Hepatocyte (in vitro differentiated cells): ENCODE measurements at regions not wholly inside any gene's neighbourhood (a gene's known extent, or its start where the extent isn't known, plus 50 kb on each side); places are given as distances from the start of the nearest gene placed in this dataset.

Source experiments
- DNase-seq: peaks from one replicate; pipeline ENCODE4 v3.0.0-alpha.2; 2016; ENCODE audit warnings: low spot score
- H2AFZ ChIP-seq: fragments of 200-600 bp; sonication (generic); 2 replicates; pipeline ENCODE4 v1.6.0; 2016; ENCODE audit warnings: antibody characterized with exemption, mild to moderate bottlenecking
- H3K27ac ChIP-seq: fragments of 200-600 bp; sonication (generic); 2 replicates; pipeline ENCODE4 v1.5.1; 2016; ENCODE audit warnings: mild to moderate bottlenecking
- H3K27me3 ChIP-seq: fragments of 200-600 bp; sonication (generic); 2 replicates; pipeline ENCODE4 v1.6.1; 2016
- H3K36me3 ChIP-seq: fragments of 200-600 bp; sonication (generic); replicated peaks from 2 replicates; pipeline ENCODE4 v1.5.1; 2016; ENCODE audit warnings: low read depth; ENCODE audit not compliant: insufficient read depth
- H3K4me1 ChIP-seq: fragments of 200-600 bp; sonication (generic); 2 replicates; pipeline ENCODE4 v1.5.1; 2016; ENCODE audit warnings: mild to moderate bottlenecking, moderate library complexity; ENCODE audit not compliant: insufficient read depth
- H3K4me2 ChIP-seq: fragments of 200-600 bp; sonication (generic); 2 replicates; pipeline ENCODE4 v1.6.0; 2016
- H3K4me3 ChIP-seq: fragments of 200-600 bp; sonication (generic); 2 replicates; pipeline ENCODE4 v1.5.1; 2016; ENCODE audit warnings: mild to moderate bottlenecking
- H3K79me2 ChIP-seq: fragments of 200-600 bp; sonication (generic); 2 replicates; pipeline ENCODE4 v1.6.0; 2017; ENCODE audit warnings: mild to moderate bottlenecking
- H3K9me2 ChIP-seq: fragments of 200-600 bp; sonication (generic); replicated peaks from 2 replicates; pipeline ENCODE4 v1.6.0; 2017; ENCODE audit warnings: mild to moderate bottlenecking; ENCODE audit not compliant: insufficient read depth
- H3K9me3 ChIP-seq: fragments of 200-600 bp; sonication (generic); 2 replicates; pipeline ENCODE4 v1.5.1; 2016; ENCODE audit warnings: low read depth, mild to moderate bottlenecking
- H4K20me1 ChIP-seq: fragments of 200-600 bp; sonication (generic); 2 replicates; pipeline ENCODE4 v1.6.0; 2016; ENCODE audit warnings: mild to moderate bottlenecking; ENCODE audit not compliant: insufficient read depth, poor library complexity, severe bottlenecking
- CTCF ChIP-seq: fragments of 200-600 bp; sonication (generic); IDR thresholded peaks from 2 replicates; pipeline ENCODE4 v1.5.1; 2016; ENCODE audit warnings: antibody characterized with exemption, mild to moderate bottlenecking; ENCODE audit not compliant: poor library complexity
- EZH2 ChIP-seq: fragments of 200-600 bp; sonication (generic); IDR thresholded peaks from 2 replicates; pipeline ENCODE4 v1.6.1; 2016; ENCODE audit warnings: antibody characterized with exemption, mild to moderate bottlenecking, borderline replicate concordance
- EZH2phosphoT487 ChIP-seq: fragments of 200-600 bp; sonication (generic); IDR thresholded peaks from one replicate; pipeline ENCODE4 v1.6.1; 2018; ENCODE audit warnings: antibody characterized with exemption, mild to moderate bottlenecking, low read depth, moderate library complexity; ENCODE audit not compliant: unreplicated experiment, severe bottlenecking
- WGBS: methylation state at CpG from one replicate; pipeline ENCODE4 v1.1.6; 2016; ENCODE audit warnings: low lambda C conversion rate; ENCODE audit errors: missing lambda C conversion rate; 5-methylcytosine and 5-hydroxymethylcytosine counted together

- Histone ChIP-seq H3K9me2 (no peaks in the 10 kb centered on the region), H2AFZ (no peak overlapping the region), H3K4me1 (peaks cover 40% of the 10 kb centered on the region), H4K20me1 (no peaks in the 10 kb centered on the region), H3K27ac (no peak overlapping the region), H3K27me3 (no peaks in the 10 kb centered on the region), H3K4me2 (no peak overlapping the region), H3K36me3 (no peaks in the 10 kb centered on the region), H3K4me3 (no peak overlapping the region), H3K79me2 (no peaks in the 10 kb centered on the region), H3K9me3 (no peaks in the 10 kb centered on the region)
- 98% methylated on average over 2 of the region's 2 CpGs for WGBS
- no peak for DNase-seq
- TF ChIP-seq EZH2 (no peak), CTCF (no peak), EZH2phosphoT487 (no peak)
These were observed 55.8 kb upstream of the RMDN2 start for GRCh38 chr2:37869304-37869703.

GRCh38 chr2:37869771-37870170, 55.3 kb upstream of the RMDN2 start:
- 96% methylated on average over 1 of the region's 1 CpG for WGBS
- H3K4me1 ChIP-seq, result peaks cover 40% of the 10 kb centered on the region
- H3K27ac ChIP-seq, result no peak overlapping the region
- H3K79me2 ChIP-seq, result no peaks in the 10 kb centered on the region
- TF ChIP-seq CTCF (no peak), EZH2 (no peak), EZH2phosphoT487 (no peak)
- H3K36me3 ChIP-seq, result no peaks in the 10 kb centered on the region
- H4K20me1 ChIP-seq, result no peaks in the 10 kb centered on the region
- H3K27me3 ChIP-seq, result no peaks in the 10 kb centered on the region
- DNase-seq, result no peak
- H3K9me3 ChIP-seq, result no peaks in the 10 kb centered on the region
- no peaks in the 10 kb centered on the region for H3K9me2 ChIP-seq
- no peak overlapping the region for H3K4me2 ChIP-seq
- H3K4me3 ChIP-seq, result no peak overlapping the region
- H2AFZ ChIP-seq, result no peak overlapping the region

GRCh38 chr2:37870829-37871228, 54.3 kb upstream of the RMDN2 start:
- H4K20me1 ChIP-seq, result no peaks in the 10 kb centered on the region
- H3K27ac ChIP-seq, result peak overlapping the region; percentile 17
- no peaks in the 10 kb centered on the region for H3K9me2 ChIP-seq
- no peak for TF ChIP-seq EZH2phosphoT487
- no peak for TF ChIP-seq EZH2
- H3K79me2 ChIP-seq, result no peaks in the 10 kb centered on the region
- no peaks in the 10 kb centered on the region for H3K27me3 ChIP-seq
- no peaks in the 10 kb centered on the region for H3K9me3 ChIP-seq
- H3K4me3 ChIP-seq, result no peak overlapping the region
- WGBS, result 43% methylated on average over 4 of the region's 4 CpGs
- H2AFZ ChIP-seq, result no peak overlapping the region
- no peak overlapping the region for H3K4me2 ChIP-seq
- no peaks in the 10 kb centered on the region for H3K36me3 ChIP-seq
- peak; percentile 47 for DNase-seq
- peaks cover 40% of the 10 kb centered on the region for H3K4me1 ChIP-seq

GRCh38 chr2:37871456-37872191, 53.5 kb upstream of the RMDN2 start:
- WGBS, result 77% methylated on average over 7 of the region's 7 CpGs
- no peaks in the 10 kb centered on the region for H3K27me3 ChIP-seq
- no peaks in the 10 kb centered on the region for H3K36me3 ChIP-seq
- H3K9me2 ChIP-seq, result no peaks in the 10 kb centered on the region
- H3K4me3 ChIP-seq, result no peak overlapping the region
- H3K27ac ChIP-seq, result peak overlapping the region; percentile 56
- H2AFZ ChIP-seq, result no peak overlapping the region
- no peaks in the 10 kb centered on the region for H3K79me2 ChIP-seq
- TF ChIP-seq CTCF, result no peak
- TF ChIP-seq EZH2, result no peak
- no peak for TF ChIP-seq EZH2phosphoT487
- peak; percentile 53 for DNase-seq
- H3K4me1 ChIP-seq, result peaks cover 35% of the 10 kb centered on the region
- no peak overlapping the region for H3K4me2 ChIP-seq
- H3K9me3 ChIP-seq, result no peaks in the 10 kb centered on the region
- H4K20me1 ChIP-seq, result no peaks in the 10 kb centered on the region
